ENCODE measurements at regions not wholly inside any gene's neighbourhood (a gene's known extent, or its start where the extent isn't known, plus 50 kb on each side); places are given as distances from the start of the nearest gene placed in this dataset.

DNA sequence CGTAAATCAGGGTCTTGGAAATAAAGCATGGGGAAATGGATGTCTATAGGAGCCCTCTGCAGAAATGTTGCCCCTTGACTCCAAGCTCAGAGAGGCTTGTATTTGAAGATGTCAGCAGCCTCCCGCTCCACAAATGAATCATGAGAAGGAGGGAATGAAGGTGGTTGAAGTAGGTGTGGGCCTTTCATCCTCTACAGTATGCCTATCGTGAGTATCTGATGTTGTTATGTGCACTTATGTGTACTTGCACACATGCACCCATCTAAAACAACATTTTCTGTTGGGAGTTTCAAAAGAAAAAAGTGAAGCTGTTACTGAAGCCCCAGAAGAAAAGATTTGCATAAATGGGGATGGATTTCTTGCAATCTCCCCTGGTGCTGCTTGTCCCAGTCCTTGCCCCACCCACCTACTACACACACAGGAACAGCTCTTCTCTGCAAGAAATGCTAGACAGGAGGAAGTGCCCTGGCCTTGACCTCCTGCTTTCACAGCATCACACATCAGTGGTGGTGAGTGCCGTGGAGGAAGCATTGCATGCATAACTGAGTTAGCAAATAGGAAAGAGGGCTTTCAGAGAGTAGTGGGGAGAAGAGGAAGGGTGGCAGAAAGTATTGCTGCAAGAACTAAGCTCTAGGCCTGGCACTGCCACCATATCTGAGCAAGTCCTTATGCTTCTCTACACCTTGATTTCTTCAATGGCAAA lies 156.1 kb downstream of the SNX18 start:
- peaks cover 16% of the 10 kb centered on the region for H3K4me1 ChIP-seq (replicated peaks)
- DNase-seq (ENCODE audit: low read depth in 1 of 2, low spot score in 2 of 2) = no peak
- no peak overlapping the region for H3K27ac ChIP-seq
- no peaks in the 10 kb centered on the region for H3K36me3 ChIP-seq
- H3K4me3 ChIP-seq = no peak overlapping the region
- H3K27me3 ChIP-seq (replicated peaks) = no peaks in the 10 kb centered on the region
- peaks cover 11% of the 10 kb centered on the region for H3K9me3 ChIP-seq (replicated peaks)

DNA sequence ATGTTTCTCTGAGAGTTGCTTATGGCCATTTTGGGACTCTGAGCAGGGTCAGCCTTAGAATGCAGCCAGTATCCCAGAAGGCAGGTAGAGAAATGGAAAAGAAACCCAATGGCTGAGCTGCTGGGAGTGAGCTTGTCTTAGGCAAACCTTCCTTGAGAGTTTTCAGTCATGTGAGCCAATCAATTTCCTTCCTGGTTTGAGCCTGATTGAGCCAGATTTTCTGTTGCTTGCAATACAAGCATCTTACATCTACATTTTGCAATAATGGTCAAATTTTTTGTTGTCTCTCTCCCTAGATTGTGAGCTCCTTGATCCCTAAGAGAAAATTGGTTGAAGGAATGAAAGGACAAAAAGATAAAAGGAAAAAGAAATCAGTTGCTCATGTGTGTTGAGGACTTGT lies 155.3 kb downstream of the SNX18 start:
- Histone ChIP-seq H3K27me3 (replicated peaks) (no peaks in the 10 kb centered on the region), H3K36me3 (no peaks in the 10 kb centered on the region), H3K27ac (no peak overlapping the region), H3K9me3 (replicated peaks) (peaks cover 11% of the 10 kb centered on the region), H3K4me1 (replicated peaks) (peaks cover 16% of the 10 kb centered on the region), H3K4me3 (no peak overlapping the region)
- no peak for DNase-seq (ENCODE audit: low read depth in 1 of 2, low spot score in 2 of 2)

DNA sequence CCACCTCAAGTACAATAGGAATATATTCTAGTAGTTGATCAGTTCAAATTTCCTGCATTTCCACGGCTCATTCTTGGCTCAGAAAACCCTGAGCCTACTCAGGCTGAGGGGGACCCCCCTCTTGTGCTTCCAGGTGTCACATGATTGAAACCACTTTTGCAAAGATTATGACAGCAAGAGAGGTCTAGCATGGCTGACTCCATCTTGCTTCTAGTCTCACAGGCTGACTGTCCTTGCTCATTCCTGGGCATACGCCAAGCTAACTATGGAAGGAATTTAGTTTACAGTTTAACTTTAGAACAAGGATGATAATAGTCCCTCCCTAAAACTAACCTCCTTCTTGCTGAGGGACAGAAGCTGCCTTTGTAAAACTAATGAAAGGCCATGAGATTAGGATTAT lies 154.1 kb downstream of the SNX18 start:
- no peak overlapping the region for H3K27ac ChIP-seq
- no peaks in the 10 kb centered on the region for H3K36me3 ChIP-seq
- no peak for DNase-seq (ENCODE audit: low read depth in 1 of 2, low spot score in 2 of 2)
- H3K4me3 ChIP-seq = no peak overlapping the region
- peaks cover 11% of the 10 kb centered on the region for H3K9me3 ChIP-seq (replicated peaks)
- no peaks in the 10 kb centered on the region for H3K27me3 ChIP-seq (replicated peaks)
- H3K4me1 ChIP-seq (replicated peaks) = peaks cover 16% of the 10 kb centered on the region

DNA sequence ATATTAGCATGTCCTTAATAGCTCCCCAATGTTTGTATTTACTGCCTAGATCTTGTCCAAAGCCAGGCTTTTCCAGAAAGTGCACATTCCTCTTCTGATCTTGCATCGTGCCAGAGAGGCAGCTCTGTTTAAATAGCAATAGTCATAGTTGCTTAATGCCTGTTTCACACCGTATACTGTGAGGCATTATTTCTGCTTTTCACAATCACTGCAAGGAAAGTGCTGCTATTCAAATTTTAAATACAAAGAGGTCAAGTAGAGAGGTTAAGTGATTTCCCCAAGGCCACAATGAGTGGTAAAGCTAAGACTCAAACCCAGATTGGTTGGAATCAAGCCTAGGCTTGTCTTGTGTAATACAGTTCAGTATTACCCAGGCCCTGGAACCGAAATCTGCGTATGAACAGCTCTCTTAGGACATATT lies 153.6 kb downstream of the SNX18 start:
- Histone ChIP-seq H3K9me3 (replicated peaks) (peaks cover 11% of the 10 kb centered on the region), H3K4me1 (replicated peaks) (peaks cover 16% of the 10 kb centered on the region), H3K4me3 (no peak overlapping the region), H3K36me3 (no peaks in the 10 kb centered on the region), H3K27me3 (replicated peaks) (no peaks in the 10 kb centered on the region), H3K27ac (no peak overlapping the region)
- no peak for DNase-seq (ENCODE audit: low read depth in 1 of 2, low spot score in 2 of 2)

DNA sequence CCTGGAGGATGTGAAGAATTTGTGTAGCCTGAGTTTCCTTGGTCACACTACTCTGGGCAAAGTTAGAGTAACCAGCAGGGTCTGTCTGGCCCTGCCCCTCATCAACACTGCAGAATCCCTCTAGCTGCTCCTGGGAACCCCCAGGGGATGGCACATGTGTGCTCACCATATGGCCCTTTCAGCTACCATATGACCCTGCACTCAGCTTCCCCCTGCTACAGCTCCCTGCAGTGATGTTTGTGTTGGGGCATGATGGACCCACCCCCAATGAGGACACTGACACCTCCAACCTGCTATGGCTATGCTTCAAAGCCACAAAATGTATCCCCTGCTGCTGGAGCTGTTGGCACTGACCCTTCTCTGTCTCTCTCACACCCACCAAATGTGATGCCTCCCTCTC lies 152.7 kb downstream of the SNX18 start:
- Histone ChIP-seq H3K4me3 (no peak overlapping the region), H3K36me3 (no peaks in the 10 kb centered on the region), H3K4me1 (replicated peaks) (peaks cover 16% of the 10 kb centered on the region), H3K9me3 (replicated peaks) (peaks cover 11% of the 10 kb centered on the region), H3K27ac (no peak overlapping the region), H3K27me3 (replicated peaks) (no peaks in the 10 kb centered on the region)
- DNase-seq (ENCODE audit: low read depth in 1 of 2, low spot score in 2 of 2) = peak in 1 of 2 experiments; percentile 5

DNA sequence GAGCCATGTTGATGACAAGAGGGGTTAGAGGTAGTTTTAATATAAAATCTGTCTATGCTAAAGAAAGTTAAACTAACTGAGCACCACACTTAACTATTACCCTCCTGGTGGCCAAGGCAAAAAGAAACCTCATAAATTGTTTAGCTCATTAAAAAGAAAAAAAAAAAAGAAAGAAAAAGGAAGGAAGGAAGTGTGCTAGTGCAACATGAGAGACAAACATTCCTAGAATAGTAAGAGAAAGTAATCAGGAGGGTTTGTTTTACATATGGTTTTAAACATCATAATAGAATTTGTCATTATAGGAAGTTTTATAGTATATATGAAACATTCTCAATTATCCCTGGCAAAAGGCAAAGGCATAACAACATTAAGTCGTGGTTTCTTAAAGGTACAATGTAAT lies 152.3 kb downstream of the SNX18 start:
- Histone ChIP-seq H3K36me3 (no peaks in the 10 kb centered on the region), H3K4me3 (no peak overlapping the region), H3K4me1 (replicated peaks) (peaks cover 16% of the 10 kb centered on the region), H3K27ac (no peak overlapping the region), H3K27me3 (replicated peaks) (no peaks in the 10 kb centered on the region), H3K9me3 (replicated peaks) (peaks cover 11% of the 10 kb centered on the region)
- peak in 1 of 2 experiments; percentile 26 for DNase-seq (ENCODE audit: low read depth in 1 of 2, low spot score in 2 of 2)

DNA sequence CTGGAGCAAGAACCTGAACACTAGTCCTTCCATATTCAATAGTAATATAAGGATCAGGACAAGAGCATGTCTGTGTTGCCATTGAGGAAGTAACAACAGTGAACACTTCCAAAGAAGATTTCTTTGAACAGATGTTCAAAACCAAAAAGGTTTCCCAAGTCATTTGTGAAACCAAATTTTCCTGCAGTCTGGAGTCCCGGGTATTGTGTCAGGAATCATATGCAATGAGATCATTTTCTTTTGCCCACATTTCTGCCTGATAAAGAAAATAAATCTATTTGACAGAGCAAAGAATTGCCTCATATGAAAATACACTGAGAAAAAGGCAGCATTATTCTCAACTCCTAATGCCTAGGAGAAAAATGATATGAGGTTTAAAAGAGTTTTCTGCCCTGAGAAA lies 151.7 kb downstream of the SNX18 start:
- peaks cover 16% of the 10 kb centered on the region for H3K4me1 ChIP-seq (replicated peaks)
- no peaks in the 10 kb centered on the region for H3K27me3 ChIP-seq (replicated peaks)
- no peaks in the 10 kb centered on the region for H3K36me3 ChIP-seq
- peaks cover 11% of the 10 kb centered on the region for H3K9me3 ChIP-seq (replicated peaks)
- H3K4me3 ChIP-seq = no peak overlapping the region
- peak in 1 of 2 experiments; percentile 11 for DNase-seq (ENCODE audit: low read depth in 1 of 2, low spot score in 2 of 2)
- peak overlapping the region; percentile 12; the same call in 1 of the 2 replicates for H3K27ac ChIP-seq

DNA sequence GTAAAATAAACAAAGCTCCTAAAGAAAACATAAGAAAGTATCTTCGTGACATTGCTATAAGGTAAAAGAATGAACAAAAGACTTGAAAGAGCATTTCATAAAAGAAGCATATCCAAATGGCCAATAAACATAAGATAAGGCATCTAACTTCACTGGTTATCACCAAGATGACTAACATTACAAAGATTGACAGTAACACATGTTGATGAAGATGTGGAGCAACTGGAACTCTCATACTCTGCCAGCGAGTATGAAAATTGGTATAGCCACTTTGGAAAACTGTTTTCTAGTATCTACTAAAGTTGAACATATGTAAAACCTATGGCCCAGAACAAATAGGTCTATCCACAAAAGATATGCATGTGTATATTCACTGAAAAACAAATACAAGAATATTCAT lies 150.5 kb downstream of the SNX18 start:
- peaks cover 16% of the 10 kb centered on the region for H3K4me1 ChIP-seq (replicated peaks)
- no peak overlapping the region for H3K27ac ChIP-seq
- no peaks in the 10 kb centered on the region for H3K27me3 ChIP-seq (replicated peaks)
- H3K9me3 ChIP-seq (replicated peaks) = peaks cover 11% of the 10 kb centered on the region
- no peak for DNase-seq (ENCODE audit: low read depth in 1 of 2, low spot score in 2 of 2)
- H3K4me3 ChIP-seq = no peak overlapping the region
- H3K36me3 ChIP-seq = no peaks in the 10 kb centered on the region

DNA sequence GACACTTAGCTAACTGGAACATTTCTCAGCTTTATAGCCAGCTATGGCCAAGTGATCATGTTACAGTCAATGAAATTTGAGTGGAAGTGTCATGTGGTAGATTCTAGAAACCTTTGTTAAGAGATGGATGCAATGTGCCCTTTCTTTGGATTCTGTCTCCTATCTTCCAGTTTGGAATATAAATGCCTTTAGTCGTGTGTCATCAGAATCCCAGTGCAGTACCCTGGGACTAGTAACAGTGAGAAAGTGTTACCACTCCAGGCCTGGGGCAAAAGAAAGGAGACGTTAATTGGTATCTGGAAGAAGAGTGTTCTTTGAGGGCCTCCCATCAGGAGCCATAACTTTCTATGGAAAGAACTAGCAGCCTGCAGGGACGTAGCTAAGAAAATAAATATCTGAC lies 149.6 kb downstream of the SNX18 start:
- DNase-seq (ENCODE audit: low read depth in 1 of 2, low spot score in 2 of 2) = no peak
- H3K4me3 ChIP-seq = no peak overlapping the region

DNA sequence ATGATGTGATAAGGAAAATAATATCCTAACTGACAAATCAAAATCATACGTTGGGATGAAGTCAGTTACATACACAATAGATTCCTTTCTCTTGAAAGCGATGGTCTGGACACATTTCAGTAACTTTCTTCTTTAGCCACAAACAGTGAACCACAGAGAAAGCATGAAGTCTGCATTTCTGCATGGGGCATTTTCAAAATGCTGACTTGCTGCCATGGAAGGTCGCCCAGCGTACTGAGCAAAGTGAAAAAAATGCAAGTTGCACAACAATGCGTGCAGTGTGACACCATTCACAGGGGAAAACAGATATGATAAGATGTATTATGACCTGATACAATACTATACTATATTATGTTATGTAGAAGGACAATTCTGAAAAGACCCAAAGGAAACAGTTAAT lies 146.3 kb downstream of the SNX18 start:
- peak in 1 of 2 experiments; percentile 33 for DNase-seq (ENCODE audit: low read depth in 1 of 2, low spot score in 2 of 2)
- Histone ChIP-seq H3K4me3 (no peak overlapping the region), H3K4me1 (replicated peaks) (no peaks in the 10 kb centered on the region; the same call in 1 of the 2 replicates), H3K9me3 (replicated peaks) (no peaks in the 10 kb centered on the region), H3K36me3 (no peaks in the 10 kb centered on the region), H3K27ac (peak overlapping the region; percentile 2; the same call in 1 of the 2 replicates), H3K27me3 (replicated peaks) (no peaks in the 10 kb centered on the region)

More for the DNA sequence above, 149.6 kb downstream of the SNX18 start:
- no peaks in the 10 kb centered on the region for H3K27me3 ChIP-seq (replicated peaks)
- peaks cover 5% of the 10 kb centered on the region for H3K9me3 ChIP-seq (replicated peaks)
- peaks cover 16% of the 10 kb centered on the region for H3K4me1 ChIP-seq (replicated peaks)
- no peaks in the 10 kb centered on the region for H3K36me3 ChIP-seq
- no peak overlapping the region for H3K27ac ChIP-seq

DNA sequence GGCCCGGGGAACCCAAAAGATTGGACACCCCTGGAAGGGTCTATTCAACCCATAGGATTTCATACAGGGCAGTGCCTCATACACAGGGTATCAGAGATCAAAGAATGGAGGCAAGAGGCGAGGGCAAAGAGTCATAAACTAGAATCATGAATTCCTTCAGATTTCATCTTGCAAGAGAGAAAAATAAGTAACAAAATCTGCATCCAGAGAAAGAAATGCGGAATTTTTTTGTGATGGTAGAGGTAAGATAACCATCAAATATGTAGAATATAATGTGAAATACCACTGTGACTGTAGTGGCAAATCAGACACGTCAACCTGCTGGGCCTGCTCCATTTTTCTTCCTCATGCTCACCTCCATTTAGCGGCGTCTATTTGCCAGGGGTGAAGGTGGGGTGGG lies 143.6 kb downstream of the SNX18 start:
- no peak for DNase-seq (ENCODE audit: low read depth in 1 of 2, low spot score in 2 of 2)
- Histone ChIP-seq H3K4me1 (replicated peaks) (no peaks in the 10 kb centered on the region; the same call in 1 of the 2 replicates), H3K36me3 (no peaks in the 10 kb centered on the region), H3K27ac (no peak overlapping the region), H3K9me3 (replicated peaks) (no peaks in the 10 kb centered on the region), H3K27me3 (replicated peaks) (no peaks in the 10 kb centered on the region), H3K4me3 (no peak overlapping the region)

DNA sequence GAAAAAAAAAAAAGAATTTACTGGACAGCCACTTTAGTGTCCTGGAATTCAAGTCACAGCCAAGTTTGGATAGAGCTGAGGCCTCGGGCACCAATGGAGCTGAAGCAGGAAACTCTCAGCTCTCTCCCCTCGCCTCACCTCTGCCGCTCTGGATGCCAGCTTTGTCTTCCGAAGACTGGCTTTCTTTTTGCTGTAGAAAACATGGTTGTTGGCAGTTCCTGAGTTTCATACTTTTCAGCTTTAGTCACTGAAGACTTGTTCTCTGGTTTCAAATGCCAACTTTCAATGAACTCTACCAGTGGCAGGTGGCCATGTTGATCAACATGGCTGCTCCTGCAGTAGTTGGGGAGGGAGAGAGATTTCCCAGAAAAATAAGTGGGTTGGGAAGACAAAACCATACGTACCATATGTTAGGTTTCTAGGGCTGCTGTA lies 142.2 kb downstream of the SNX18 start:
- Histone ChIP-seq H3K9me3 (replicated peaks) (no peaks in the 10 kb centered on the region), H3K27ac (no peak overlapping the region), H3K4me1 (replicated peaks) (no peaks in the 10 kb centered on the region; the same call in 1 of the 2 replicates), H3K4me3 (no peak overlapping the region), H3K27me3 (replicated peaks) (no peaks in the 10 kb centered on the region), H3K36me3 (no peaks in the 10 kb centered on the region)
- no peak for DNase-seq (ENCODE audit: low read depth in 1 of 2, low spot score in 2 of 2)

DNA sequence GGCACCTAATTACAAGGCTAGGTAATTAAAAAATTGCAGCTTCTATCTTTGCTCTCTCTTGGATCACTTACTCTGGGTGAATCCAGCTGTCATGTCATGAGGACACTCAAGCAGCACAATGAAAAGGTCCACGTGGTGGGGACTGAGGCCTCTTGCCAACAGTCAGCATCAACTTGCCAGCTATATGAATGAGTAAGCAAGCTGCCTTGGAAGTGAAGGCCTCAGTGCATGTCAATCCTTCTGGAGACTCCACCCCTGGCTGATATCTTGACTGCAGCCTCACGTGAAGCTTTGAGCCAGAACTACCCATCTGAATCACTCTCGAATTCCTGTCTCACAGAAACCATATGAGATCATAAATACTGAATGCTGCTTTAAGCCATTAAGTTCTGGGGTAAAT lies 140.5 kb downstream of the SNX18 start:
- no peaks in the 10 kb centered on the region for H3K4me1 ChIP-seq (replicated peaks)
- H3K9me3 ChIP-seq (replicated peaks) = no peaks in the 10 kb centered on the region
- DNase-seq (ENCODE audit: low read depth in 1 of 2, low spot score in 2 of 2) = peak in 1 of 2 experiments; percentile 9
- no peaks in the 10 kb centered on the region for H3K27me3 ChIP-seq (replicated peaks)
- H3K4me3 ChIP-seq = no peak overlapping the region
- H3K36me3 ChIP-seq = no peaks in the 10 kb centered on the region
- H3K27ac ChIP-seq = no peak overlapping the region

DNA sequence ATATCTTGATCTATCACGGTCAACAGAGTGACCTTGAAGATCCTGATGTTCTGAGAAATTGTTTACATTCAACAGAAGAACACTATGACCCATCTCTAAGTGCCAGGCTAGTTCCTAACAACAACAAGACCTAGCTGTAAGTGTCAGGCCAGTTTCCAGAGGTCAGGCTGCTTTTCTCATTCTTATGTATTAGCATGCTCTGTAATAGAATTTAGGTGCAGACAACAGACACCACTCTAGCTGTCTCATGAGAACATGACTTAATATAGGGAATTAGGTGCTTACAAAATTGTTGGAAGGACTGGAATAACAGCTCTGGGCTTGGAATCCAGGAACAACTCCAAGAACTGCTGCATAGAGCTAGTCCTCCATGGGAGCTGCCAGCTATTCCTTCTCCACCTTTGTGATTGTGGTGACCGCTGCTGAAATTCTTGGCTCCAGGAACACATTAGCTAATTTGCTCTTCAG lies 138.7 kb downstream of the SNX18 start:
- no peak for DNase-seq (ENCODE audit: low read depth in 1 of 2, low spot score in 2 of 2)
- H3K27me3 ChIP-seq (replicated peaks) = no peaks in the 10 kb centered on the region
- no peaks in the 10 kb centered on the region for H3K9me3 ChIP-seq (replicated peaks)
- H3K36me3 ChIP-seq = no peaks in the 10 kb centered on the region
- no peaks in the 10 kb centered on the region for H3K4me1 ChIP-seq (replicated peaks)
- H3K4me3 ChIP-seq = no peak overlapping the region
- no peak overlapping the region for H3K27ac ChIP-seq

Data from SJSA1 (cell line).